ENCODE measurements at regions not wholly inside any gene's neighbourhood (a gene's known extent, or its start where the extent isn't known, plus 50 kb on each side); places are given as distances from the start of the nearest gene placed in this dataset.

DNA sequence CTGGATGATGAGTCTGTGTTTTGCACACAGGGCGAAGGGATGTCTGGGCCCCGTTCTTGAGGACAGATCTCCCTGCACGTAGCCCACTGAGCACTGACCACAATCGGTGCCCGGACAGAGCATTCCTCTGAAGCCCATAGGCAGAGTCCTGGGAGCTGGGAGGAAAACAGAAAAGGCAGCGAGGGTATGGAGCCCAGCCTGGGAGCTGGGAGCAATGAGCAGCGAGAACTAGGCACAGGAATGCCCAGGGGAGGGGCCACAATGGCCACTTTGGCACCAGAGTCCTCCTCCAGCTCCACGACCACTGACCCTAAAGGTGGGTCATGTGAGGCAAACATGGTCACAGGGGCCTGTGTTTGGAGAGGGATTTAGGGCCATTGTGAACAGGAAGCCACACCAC lies 333.9 kb downstream of the EIPR1 start:
- no peak overlapping the region for H3K23ac ChIP-seq (ENCODE audit: insufficient read length)
- H2BK120ac ChIP-seq (replicated peaks; ENCODE audit: low read depth, low read length) = no peak overlapping the region
- WGBS, 2 experiments (ENCODE audit: extremely low coverage in 1 of 2, insufficient coverage in 1 of 2, insufficient read length in 1 of 2, insufficient replicate concordance in 2 of 2, low coverage in 1 of 2, low lambda C conversion rate in 2 of 2, missing lambda C conversion rate in 1 of 2) = 87% methylated on average over 8 of the region's 8 CpGs; no CpG with 5 or more reads in 1 of the 2 experiments
- H4K91ac ChIP-seq (replicated peaks; ENCODE audit: insufficient read length, low read length) = no peak overlapping the region
- peaks cover 11% of the 10 kb centered on the region for H3K23me2 ChIP-seq (ENCODE audit: low read depth, low read length)
- ChIA-PET POLR2A (ENCODE audit: partially characterized antibody) (no interaction called here), CTCF (ENCODE audit: partially characterized antibody) (interaction anchor here (1.1 kb wide), 1 partner anchor 13 kb away, joined by 3 read pairs; no protein-coding TSS in a partner anchor)
- peaks cover 2 to 10% of the 10 kb centered on the region in 2 experiments; a peak in 2 of 4 replicates for H3K9me3 ChIP-seq (ENCODE audit: insufficient read depth in 2 of 2, low read depth in 1 of 2, low read length in 1 of 2)
- no peak overlapping the region for H3K4me3 ChIP-seq (ENCODE audit: extremely low read depth in 1 of 4, insufficient read depth in 2 of 4, low read depth in 3 of 4, low read length in 4 of 4)
- H4K20me1 ChIP-seq (replicated peaks in 1 of 2; ENCODE audit: control insufficient read depth in 1 of 2, insufficient read depth in 2 of 2, low read length in 2 of 2) = peaks cover 0 to 10% of the 10 kb centered on the region in 2 experiments
- H2AFZ ChIP-seq (ENCODE audit: low read length) = no peak overlapping the region
- H4K8ac ChIP-seq (ENCODE audit: extremely low read depth, insufficient read depth, low read length) = no peak overlapping the region
- no peak overlapping the region for H3K14ac ChIP-seq (ENCODE audit: insufficient read length)
- H2BK15ac ChIP-seq (ENCODE audit: low read length) = no peak overlapping the region
- no peak overlapping the region for H3K4ac ChIP-seq (replicated peaks; ENCODE audit: insufficient read length, low read depth, low read length)
- no peak overlapping the region for H3K18ac ChIP-seq (ENCODE audit: extremely low read depth, low read length)
- H3K4me1 ChIP-seq (replicated peaks in 1 of 4; ENCODE audit: control insufficient read depth in 3 of 4, insufficient read depth in 4 of 4, low read length in 3 of 4) = no peaks in the 10 kb centered on the region
- H3K79me1 ChIP-seq (ENCODE audit: low read depth, low read length) = peaks cover 2% of the 10 kb centered on the region; the same call in 1 of the 2 replicates
- H2BK20ac ChIP-seq (ENCODE audit: low read length) = no peak overlapping the region
- DNase-seq (ENCODE audit: low read depth in 1 of 2, low spot score in 2 of 2) (no peak), FAIRE-seq (no peak)
- no peaks in the 10 kb centered on the region for H3K27me3 ChIP-seq (replicated peaks in 1 of 4; ENCODE audit: control insufficient read depth in 3 of 4, extremely low read depth in 1 of 4, insufficient read depth in 3 of 4, low read length in 3 of 4)
- H3K4me2 ChIP-seq (ENCODE audit: insufficient read depth in 1 of 2, low read depth in 2 of 2, low read length in 2 of 2) = no peak overlapping the region
- no peak overlapping the region for H2AK5ac ChIP-seq (ENCODE audit: low read depth, low read length)
- no peaks in the 10 kb centered on the region for H3K79me2 ChIP-seq (ENCODE audit: control insufficient read depth in 1 of 2, insufficient read depth in 2 of 2, low read length in 2 of 2)
- H3K9ac ChIP-seq (replicated peaks in 1 of 4; ENCODE audit: extremely low read depth in 1 of 4, low read depth in 3 of 4, low read length in 3 of 4) = no peak overlapping the region
- TF ChIP-seq SRF (IDR thresholded peaks at IDR 0.05; ENCODE audit: low read depth, low read length) (no peak), SIX5 (IDR thresholded peaks at IDR 0.05; ENCODE audit: low read depth, low read length) (no peak), MAX (IDR thresholded peaks at IDR 0.05) (no peak), TAF1 (IDR thresholded peaks at IDR 0.05; ENCODE audit: low read depth, low read length) (no peak), GTF2F1 (IDR thresholded peaks at IDR 0.05; ENCODE audit: borderline replicate concordance, low read depth, low read length) (no peak)
- no peak overlapping the region for H2BK5ac ChIP-seq (ENCODE audit: low read depth, low read length)
- H4K5ac ChIP-seq (ENCODE audit: insufficient read length, low read depth, low read length) = no peak overlapping the region
- no peaks in the 10 kb centered on the region; a peak in 1 of 8 replicates for H3K36me3 ChIP-seq (ENCODE audit: control insufficient read depth in 2 of 4, insufficient read depth in 4 of 4, low read length in 3 of 4)
- no peak overlapping the region for H2BK12ac ChIP-seq (ENCODE audit: low read depth, low read length)
- no peak overlapping the region for H3K27ac ChIP-seq (ENCODE audit: low read depth, low read length)
- H3K56ac ChIP-seq (replicated peaks; ENCODE audit: insufficient read length, low read depth, low read length) = no peak overlapping the region

All from H1 (cell line).